ENCODE measurements at regions not wholly inside any gene's neighbourhood (a gene's known extent, or its start where the extent isn't known, plus 50 kb on each side); places are given as distances from the start of the nearest gene placed in this dataset.

DNA sequence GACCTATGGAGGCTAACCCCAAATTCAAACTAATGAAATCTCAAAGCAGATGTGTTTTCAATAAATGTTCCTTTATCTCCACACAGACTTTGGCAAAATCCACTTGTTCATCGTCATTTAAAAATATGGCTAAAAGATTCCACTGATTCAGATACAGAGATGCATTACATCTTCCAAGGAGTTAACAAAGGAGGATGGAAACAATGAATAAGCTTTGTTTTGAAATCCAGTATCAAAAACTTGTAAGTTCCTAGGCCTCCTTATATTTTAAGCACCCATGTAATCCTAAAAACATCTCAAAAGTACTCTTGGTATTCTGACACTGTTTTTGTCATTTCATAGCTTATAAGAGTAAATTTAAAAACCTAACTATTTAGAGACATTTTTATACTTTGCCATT lies 345.6 kb upstream of the ACTBL2 start:
- TF ChIP-seq POLR2A (IDR thresholded peaks at IDR 0.05) (no peak), EP300 (IDR thresholded peaks at IDR 0.05) (no peak)
- TF ChIP-seq, protein P1, sequence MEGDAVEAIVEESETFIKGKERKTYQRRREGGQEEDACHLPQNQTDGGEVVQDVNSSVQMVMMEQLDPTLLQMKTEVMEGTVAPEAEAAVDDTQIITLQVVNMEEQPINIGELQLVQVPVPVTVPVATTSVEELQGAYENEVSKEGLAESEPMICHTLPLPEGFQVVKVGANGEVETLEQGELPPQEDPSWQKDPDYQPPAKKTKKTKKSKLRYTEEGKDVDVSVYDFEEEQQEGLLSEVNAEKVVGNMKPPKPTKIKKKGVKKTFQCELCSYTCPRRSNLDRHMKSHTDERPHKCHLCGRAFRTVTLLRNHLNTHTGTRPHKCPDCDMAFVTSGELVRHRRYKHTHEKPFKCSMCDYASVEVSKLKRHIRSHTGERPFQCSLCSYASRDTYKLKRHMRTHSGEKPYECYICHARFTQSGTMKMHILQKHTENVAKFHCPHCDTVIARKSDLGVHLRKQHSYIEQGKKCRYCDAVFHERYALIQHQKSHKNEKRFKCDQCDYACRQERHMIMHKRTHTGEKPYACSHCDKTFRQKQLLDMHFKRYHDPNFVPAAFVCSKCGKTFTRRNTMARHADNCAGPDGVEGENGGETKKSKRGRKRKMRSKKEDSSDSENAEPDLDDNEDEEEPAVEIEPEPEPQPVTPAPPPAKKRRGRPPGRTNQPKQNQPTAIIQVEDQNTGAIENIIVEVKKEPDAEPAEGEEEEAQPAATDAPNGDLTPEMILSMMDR (IDR thresholded peaks at IDR 0.05): no peak

All from stomach (tissue), 4 donors.